Fibroblast of gingiva (primary cell): ENCODE measurements at regions not wholly inside any gene's neighbourhood (a gene's known extent, or its start where the extent isn't known, plus 50 kb on each side); places are given as distances from the start of the nearest gene placed in this dataset.
A peak's percentile ranks its signal among the peaks of the same experiment; 100 is the strongest.

ENCODE experiments used
- DNase-seq: peaks from one replicate; pipeline ENCODE4 v3.0.0-alpha.2; 2011; ENCODE audit warnings: low read depth

- DNase-seq, result peak; percentile 63
Observed at GRCh38 chr3:16114429-16114828, 60.1 kb upstream of the GALNT15 start.

- DNase-seq, result no peak
Observed at GRCh38 chr3:16114930-16115329, 59.5 kb upstream of the GALNT15 start.

GRCh38 chr3:16118396-16118795 lies 56.1 kb upstream of the GALNT15 start:
- DNase-seq, result no peak

- no peak for DNase-seq
Observed at GRCh38 chr3:16119887-16120286, 54.6 kb upstream of the GALNT15 start.

GRCh38 chr3:16121391-16121790 lies 53.1 kb upstream of the GALNT15 start:
- DNase-seq, result no peak

- no peak for DNase-seq
Observed at GRCh38 chr3:16122155-16122554, 52.3 kb upstream of the GALNT15 start.

- DNase-seq, result no peak
Observed at GRCh38 chr3:16122661-16123060, 51.8 kb upstream of the GALNT15 start.

- peak; percentile 97 for DNase-seq
Observed at GRCh38 chr3:16124636-16125035, 49.8 kb upstream of the GALNT15 start.
